GM21825 (cell line): ENCODE measurements at regions not wholly inside any gene's neighbourhood (a gene's known extent, or its start where the extent isn't known, plus 50 kb on each side); places are given as distances from the start of the nearest gene placed in this dataset.
"Not testable (repeated sequence)": the region's sequence is repeated elsewhere in the genome, so short reads cannot be mapped to it uniquely, and the experiment has no call there.

ENCODE experiments used
- ATAC-seq: cut with Tn5 transposase; IDR thresholded peaks from one replicate; pipeline ENCODE4 v1.9.1; 2021; ENCODE audit warnings: mild to moderate bottlenecking, moderate library complexity; ENCODE audit not compliant: unreplicated experiment

DNA sequence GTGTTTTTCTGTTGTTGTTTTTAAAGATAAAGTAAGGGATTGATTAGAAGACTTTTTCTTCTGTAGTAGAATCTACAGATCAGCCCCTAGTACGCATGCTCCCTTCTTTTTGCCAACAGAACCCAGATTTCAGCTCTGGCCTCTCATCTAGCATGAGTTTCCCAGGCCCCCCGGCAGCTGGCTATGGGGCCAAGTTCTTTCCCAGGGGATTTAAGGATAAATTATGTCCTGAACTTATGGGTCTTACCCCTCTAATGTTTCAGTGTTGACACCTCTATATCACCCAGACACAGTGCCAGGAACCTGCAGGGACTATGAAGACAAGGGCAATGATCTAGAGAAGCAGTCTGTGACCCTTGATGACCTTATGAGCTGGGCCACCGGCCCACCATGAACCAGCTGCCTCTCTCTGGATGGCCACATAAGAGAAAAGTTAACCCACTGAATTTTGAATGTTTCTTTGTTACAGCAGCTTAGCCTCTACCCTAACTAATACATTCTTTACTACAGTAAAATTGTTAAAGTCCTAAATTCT lies 150.5 kb downstream of the UNC5CL start:
- no peak for ATAC-seq

DNA sequence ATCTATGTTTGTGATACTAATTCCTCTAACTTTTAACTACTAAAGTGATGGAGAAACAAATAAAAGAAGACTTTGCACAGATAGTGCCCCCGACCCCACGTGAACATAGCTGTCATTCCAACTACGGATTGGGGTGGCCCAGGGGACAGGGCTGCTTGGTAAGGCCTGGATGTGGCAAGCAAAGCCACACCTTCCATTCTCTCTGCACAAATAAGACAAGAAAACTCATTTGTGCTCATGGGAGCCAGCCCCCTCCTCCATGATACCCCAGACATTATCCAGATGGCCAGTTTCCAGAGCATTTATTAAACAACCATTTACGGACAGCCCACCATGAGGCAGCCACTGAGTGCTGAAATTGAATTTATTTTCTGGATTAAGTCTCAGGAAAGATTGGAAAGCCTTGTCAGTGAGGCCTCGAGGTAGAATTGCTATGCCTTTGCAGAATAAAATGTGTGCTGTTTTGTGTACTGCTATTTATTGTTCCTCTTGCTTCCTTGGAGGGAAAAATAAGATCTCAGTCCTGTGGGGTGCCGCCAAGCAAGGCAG lies 151.2 kb downstream of the UNC5CL start:
- no peak for ATAC-seq

DNA sequence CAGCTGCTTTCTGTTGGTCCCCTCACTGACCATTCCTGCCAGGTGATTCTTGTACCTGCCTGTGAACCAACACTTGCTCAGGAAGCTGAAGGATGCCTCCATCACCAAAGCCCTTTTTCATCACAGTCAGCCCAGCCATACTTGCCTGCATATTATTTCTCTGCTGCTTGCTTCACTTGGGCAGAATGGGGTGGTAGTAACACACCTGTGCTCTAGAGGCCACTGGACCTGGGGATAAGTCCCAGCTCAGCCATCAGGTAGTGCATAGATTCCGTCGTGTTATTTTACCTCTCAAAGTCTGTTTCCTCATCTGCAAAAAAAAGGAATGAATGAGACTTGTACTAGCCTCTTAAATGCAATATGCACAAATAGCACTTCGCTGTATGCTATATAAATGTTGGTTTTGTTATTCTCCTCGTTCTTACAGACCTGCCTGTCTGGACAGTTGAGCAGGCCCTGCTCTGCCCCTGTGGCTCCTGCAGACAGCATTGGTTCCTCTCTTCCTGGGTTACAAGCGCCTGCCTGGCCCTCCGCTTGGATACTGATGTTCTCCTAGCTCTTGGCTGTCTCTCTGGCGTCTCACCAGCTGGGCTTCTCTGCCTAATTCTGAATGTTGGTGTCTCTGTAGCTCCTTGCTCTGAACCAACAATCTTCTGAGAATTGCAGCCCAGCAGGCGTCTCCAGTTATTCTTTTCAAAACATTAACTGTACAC lies 151.8 kb downstream of the UNC5CL start:
- ATAC-seq = no peak

DNA sequence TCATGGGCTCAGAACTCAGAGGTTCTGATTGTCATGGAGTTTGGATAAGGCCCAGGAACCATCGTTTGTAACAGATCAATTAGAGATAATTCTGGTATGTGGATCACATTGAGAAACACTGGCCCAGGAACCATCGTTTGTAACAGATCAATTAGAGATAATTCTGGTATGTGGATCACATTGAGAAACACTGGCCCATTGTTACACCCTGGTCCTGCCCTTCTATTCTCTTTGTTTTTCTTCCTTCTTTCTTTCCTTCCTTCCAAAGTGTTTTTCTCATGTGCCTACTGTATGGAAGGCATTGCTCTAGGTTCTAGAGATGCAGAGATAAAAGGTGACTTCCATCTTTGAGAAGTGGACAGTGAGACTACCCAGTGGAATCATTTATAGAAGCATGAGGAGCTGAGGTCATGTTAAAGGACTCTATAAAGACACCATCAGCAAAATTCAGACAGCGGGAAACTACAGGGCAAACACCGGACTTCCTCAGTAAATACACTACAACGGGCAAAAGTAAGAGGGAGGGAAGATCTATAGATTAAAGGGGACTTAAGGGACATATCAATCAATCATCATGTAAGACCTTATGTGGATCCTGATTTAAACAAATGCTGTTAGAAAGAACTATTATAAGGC lies 153.8 kb downstream of the UNC5CL start:
- no peak for ATAC-seq

DNA sequence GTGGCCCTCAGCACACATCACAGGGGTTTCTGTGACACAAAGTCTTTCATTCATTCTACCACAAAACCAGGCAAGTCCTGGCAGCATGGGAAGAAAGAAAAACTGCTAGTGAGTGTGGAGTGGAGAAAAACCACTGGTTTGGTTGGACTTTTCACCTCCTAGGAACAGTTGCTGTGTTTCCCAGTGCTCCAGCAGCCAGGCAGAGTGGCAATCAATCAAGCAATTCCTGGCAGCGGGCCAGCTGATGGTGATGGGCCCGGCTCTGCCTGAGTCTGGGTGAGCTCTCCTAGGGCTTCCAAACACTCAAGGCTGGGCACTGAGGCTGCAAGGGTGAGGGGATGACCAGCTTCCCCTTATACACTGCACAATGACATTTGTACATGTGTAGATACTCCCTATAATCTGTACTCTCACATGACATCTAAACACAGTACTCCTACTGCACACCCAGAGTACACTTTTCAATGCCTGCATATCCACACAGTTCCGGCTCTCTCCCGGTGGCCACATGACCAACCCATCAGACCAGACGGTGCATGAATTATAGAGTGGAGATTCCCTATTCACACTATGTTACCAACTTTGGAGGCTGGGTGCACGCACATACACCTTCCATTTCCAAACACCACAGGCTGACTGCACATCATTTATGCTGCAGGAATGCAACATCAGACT lies 156.6 kb downstream of the UNC5CL start:
- no peak for ATAC-seq

DNA sequence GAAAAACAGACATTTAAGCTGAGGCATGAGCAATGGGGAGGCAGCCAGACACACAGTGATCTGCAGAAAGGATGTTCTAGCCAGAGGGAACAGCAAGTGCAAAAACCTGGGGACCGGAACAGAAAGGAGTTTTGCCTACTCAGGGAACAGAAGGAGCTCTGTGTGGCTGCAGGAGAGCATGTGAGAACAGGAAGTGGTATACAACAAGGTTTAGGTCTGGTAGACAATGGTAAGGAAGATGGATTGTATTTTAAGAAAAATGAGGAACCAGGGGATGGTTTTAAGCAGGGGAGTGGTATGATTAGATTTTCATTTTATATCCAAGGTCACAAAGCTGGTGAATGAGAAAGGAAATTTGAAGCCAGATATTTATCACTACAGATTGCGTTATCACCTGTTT lies 157.5 kb downstream of the UNC5CL start:
- ATAC-seq = no peak

DNA sequence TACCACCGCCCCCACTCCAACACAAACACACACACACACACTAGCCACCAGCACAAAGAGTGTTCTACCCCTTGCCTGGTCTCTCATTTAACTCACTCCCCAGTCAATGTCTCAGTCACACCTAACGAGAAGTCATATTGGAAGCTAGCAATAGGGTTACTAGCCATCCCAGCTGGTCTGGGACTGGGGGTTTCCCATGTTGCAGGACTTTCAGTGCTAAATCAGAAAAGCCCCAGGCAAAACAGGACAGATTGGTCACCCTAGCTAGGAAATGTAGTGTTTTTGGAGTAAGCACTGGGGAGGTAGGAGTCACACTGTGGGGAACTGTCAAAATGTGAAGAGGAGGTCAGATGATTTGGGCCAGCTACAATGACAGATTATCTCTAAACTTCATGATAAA lies 158.1 kb downstream of the UNC5CL start:
- ATAC-seq = no peak

DNA sequence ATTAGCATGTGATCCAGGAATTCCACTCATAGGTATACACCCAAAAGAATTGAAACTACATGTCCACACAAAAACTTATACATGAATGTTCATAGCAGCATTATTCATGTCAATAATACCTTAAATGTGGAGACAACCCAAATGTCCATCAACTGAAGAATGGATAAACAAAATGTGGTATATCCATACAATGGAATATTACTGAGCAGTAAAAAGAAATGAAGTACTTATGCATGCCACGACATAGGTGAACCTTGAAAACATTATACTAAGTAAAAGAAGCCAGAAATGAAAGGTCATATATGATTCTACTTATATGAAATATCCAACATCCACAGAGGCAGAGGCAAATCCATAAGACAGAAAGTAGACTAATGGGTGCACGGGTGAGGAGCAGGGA lies 159.9 kb downstream of the UNC5CL start:
- ATAC-seq = no peak

DNA sequence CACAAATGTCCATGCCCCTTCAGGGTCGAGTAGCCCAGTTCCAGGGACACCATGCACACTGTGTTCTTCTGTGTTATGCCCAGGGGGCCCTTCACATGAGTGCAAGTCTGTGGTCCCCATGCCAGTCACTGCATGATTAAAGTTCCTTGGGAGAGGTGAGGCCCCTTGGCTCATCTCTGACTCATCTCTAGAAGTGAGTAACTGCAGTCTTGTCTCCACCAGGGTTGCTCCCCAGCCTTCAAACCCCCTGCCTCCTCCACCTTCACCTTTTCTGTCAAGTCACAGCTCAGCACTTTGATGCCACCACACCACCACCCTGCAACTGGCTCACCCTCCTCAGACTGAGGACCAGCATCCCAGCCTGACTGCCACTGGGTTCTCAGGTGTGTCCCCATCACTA lies 161.7 kb downstream of the UNC5CL start:
- ATAC-seq = no peak

DNA sequence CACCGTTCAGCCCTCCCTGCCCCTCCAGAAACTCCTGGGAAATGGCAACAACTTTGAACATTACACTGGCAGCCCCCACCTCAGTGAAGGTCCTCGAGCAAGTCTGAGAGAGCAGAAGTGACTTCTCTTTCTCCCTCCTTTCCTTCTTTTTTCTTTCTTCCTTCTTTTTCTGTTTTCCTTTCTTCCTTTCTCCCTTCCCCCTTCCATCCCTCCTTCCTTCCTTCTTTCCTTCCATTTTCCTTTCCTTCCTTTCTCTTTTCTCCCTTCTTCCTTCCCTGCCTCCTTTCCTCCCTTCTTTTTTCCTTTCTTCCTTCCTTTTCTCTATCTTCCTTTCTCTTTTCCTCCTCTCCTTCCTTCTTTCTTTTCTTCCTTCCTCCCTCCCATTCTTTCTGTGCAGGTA lies 162.7 kb downstream of the UNC5CL start:
- no peak for ATAC-seq

DNA sequence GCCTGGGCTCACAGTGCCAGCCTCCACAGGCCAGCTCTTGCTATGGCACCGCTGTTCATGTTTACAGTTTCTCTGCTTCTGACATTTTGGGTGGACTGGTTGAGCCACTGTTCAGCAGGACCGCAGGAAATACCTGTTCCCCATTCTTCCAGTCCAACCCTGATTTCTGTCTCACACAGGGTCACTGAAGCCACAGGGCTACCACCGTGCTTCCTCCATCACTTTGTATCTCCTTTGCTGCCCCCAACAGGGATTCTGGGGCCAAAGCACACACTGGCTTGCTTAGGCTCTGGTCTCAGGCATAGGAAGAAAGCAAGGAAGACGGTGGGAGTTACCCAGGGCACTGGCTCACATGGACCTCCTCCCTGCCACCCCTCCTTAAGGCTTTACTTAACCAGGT lies 164.5 kb downstream of the UNC5CL start:
- no peak for ATAC-seq

DNA sequence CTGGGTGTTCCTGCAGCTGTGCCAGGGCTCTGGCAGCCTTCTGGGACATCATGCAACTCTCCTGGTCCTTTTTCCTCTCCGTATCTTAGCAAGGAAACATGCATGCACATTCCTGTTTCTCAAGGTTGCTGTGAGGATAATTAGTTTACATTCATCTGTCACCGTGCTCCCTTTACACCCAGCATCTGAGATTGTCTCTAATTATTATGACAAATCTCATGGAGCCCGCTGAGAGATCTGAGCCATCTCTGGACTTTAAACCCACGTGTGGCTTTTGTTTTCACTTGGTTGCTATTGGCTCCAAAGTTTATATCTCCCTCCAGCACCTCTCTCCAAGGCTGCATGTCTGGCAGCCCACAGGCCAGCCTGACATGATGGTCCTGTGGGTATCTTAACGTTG lies 167.6 kb downstream of the UNC5CL start:
- no peak for ATAC-seq

DNA sequence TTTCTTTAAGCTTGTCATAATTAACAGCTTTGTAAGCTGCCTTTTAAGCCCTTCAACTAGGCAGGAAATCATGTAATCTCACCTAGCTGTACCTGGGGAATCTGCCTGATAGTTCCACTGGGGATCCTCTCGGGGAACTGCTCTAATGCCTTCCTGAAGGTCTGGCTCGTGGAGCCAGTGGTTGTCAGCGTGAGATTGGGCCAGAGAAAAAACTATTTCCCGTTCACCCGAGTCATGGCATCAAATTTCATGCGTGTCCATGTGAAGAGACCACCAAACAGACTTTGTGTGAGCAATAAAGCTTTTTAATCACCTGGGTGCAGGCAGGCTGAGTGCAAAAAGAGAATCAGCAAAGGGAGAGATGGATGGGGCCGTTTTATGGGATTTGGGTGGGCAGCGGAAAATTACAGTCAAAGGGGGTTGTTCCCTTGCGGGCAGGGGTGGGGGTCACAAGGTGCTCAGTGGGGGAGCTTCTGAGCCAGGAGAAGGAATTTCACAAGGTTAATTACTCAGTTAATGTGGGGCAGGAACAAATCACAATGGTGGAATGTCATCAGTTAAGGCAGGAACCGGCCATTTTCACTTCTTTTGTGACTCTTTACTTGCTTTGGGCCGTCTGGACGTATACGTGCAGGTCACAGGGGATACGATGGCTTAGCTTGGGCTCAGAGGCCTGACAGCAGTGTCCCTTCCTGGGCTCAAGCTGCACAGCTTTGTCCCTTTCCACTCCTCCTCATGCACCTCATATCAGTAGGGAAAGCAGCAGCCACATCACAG lies 170.7 kb downstream of the UNC5CL start:
- not testable (repeated sequence) for ATAC-seq

DNA sequence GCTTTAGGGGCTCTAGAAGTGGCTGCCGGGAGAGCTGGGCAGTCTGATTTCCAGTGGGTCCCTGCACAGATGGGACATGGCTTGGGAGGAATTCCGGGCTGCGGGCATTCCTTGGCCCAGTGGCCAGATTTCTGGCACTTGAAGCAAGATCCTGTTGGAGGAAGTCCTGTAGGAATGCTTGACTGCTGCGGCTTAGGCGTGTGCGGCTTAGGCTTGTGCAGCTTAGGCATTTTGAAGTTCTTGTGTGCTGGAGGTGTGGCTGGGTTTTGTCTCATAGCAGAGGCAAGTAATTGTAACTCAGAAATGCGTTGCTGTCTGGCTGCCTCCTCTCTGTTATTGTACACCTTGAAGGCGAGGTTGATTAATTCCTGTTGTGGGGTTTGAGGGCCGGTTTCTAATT lies 171.5 kb downstream of the UNC5CL start:
- not testable (repeated sequence) for ATAC-seq

DNA sequence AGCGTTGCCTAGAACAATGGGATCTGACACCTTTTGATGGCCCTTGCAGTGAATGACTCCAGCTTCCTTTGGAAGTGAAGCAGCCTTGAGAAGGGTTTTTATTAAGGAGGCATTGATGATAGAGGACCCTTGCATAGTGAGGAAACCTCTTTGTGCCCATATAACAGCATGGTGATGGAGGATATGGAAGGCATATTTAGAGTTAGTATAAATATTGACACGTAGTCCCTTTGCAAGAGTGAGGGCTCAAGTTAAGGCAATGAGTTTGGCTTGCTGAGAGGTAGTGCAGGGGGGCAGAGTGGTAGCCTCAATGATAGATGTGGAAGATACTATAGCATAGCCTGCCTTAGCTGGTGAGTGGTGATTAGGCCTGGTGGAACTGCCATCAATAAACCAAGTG lies 173.8 kb downstream of the UNC5CL start:
- not testable (repeated sequence) for ATAC-seq

DNA sequence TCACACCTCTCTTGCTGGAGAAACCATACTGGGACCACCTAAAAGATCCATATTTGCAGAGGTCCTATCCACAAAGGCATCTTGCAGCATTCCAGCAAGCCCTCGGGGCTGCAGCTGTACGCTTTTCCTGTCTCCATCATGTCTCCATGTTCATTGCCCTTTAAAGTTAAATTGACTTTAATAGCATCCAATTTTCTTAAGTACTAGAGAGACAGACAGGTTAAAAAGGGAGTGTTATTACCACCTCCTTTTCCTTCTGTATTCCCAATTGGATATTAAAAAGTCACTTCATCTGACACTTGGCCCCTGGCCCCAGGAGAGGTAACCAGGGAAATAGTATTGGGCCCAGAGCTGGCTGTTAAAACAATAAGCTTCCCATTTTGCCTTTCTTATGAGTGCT lies 178.6 kb downstream of the UNC5CL start:
- ATAC-seq = no peak

DNA sequence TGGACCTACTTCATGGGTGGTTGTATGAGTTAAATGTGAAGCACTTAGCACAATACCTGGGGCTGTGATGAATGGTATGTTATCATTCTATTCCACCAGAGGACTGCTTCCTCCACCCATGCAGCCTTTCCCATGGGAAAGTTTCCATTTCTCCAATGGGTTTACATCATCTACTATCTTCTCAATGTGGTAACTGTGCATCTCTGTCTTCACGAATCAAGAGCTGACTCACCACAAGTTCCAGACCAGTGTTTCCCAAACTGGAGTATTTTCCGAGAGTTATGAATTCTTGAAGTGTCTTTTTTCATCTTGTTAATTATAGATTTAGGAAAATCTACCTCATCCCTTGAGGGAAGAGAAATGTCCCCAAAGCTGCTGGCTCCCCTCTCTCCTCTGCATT lies 182.8 kb downstream of the UNC5CL start:
- no peak for ATAC-seq

DNA sequence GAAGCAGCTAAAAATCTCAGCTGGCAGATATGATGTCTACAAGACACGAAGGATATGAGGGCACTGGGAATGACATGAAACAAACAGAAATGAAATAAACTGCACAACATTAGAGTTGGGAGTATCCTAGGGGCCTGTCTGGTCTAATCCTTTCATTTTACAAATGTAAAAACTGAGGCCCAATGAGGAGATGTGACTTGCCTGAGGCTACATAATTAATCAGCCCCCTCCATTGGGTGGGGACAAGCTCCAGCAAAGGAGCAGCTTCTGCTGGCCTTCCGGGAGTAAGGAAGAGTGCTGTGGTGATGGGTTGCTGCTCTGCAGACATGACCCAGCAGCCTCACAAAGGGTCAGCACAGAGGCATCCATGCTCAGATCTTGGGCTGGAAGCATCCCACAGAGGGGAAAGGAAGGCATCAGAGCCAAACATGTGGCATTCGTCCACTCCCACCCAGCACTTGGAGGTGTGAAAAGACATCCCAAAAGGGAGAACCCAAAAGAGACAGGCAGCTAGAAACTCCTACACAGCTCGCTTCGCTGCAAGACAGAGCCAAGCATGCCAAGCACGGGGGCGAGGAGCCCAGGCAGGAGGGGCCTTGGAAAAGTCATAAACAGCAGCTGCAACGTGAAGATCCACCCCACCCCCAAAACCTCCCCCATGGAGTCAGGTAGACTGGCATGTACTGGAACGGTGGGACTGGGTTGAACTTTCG lies 183.7 kb downstream of the UNC5CL start:
- ATAC-seq = no peak

DNA sequence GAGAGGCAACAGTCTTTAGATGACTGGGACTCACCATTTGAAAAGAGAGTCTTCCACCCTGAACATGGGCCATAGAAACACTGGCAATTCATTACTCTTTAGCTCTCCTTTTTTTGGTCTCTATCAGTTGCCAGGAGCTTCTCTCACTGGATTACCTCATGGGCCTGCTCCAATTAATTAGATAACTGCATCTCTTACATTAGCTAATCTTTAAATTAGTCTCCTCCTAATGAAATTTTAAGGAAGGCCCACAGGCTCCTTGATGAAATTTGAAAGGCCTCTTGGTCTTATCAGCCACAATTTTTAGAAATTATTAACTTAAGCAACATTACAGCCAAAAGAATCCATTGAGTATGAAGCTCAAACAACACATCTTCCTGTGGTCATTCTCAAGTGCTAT lies 184.4 kb downstream of the UNC5CL start:
- ATAC-seq = no peak

DNA sequence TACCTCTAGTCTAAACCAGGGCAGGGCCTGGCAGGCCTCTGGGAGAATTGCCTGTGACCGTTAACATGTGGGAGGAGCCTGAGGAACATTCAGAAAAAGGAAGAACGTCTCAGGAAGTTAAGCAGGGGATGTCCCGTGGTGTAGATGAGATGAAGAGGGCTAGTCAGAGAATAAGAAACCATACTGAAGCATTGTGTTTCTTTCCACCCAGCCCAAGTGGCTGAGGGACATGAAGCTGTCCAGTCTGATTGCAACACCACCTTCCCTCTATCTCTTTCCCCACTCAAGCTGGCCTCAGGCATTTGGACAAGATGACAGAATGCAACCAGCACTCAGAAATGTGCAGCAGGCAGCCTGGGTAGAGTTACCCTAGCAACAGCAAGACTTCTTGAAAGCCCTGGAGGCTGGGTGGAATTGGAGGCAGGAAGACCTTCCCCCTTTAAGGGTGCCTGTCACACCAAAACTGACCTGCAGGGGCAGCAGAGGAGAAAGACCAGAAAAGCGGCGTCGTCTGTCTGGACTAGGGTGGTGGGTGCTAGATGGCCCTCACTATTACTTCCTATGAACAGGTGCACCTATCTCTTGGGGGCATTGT lies 186.1 kb downstream of the UNC5CL start:
- no peak for ATAC-seq
